GM21825 (cell line): ENCODE measurements at regions not wholly inside any gene's neighbourhood (a gene's known extent, or its start where the extent isn't known, plus 50 kb on each side); places are given as distances from the start of the nearest gene placed in this dataset.
"Not testable (repeated sequence)": the region's sequence is repeated elsewhere in the genome, so short reads cannot be mapped to it uniquely, and the experiment has no call there.

Experiments used
- ATAC-seq: cut with Tn5 transposase; IDR thresholded peaks from one replicate; pipeline ENCODE4 v1.9.1; 2021; ENCODE audit warnings: mild to moderate bottlenecking, moderate library complexity; ENCODE audit not compliant: unreplicated experiment

- no peak for ATAC-seq
Observed at GRCh38 chrX:46034868-46035267, 510.4 kb downstream of the ZNF674 start.

DNA sequence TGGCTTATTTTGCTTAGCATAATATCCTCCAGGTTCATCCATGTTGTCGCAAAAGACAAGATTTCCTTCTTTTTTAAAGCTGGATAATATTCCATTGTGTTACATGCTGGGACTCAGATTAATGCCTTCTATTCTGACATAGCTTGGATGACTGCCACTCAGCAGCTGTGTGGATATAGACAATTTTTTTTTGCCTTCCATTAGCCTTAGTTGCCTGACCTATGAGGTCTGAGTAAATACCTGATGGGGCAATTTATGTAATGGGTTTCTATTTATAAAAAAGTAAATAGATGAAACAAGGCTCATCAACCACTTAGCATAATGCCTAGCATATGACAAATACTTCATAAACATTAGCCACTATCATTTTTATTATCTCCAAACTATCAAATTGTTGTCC is 515.4 kb downstream of the ZNF674 start:
- ATAC-seq: no peak

DNA sequence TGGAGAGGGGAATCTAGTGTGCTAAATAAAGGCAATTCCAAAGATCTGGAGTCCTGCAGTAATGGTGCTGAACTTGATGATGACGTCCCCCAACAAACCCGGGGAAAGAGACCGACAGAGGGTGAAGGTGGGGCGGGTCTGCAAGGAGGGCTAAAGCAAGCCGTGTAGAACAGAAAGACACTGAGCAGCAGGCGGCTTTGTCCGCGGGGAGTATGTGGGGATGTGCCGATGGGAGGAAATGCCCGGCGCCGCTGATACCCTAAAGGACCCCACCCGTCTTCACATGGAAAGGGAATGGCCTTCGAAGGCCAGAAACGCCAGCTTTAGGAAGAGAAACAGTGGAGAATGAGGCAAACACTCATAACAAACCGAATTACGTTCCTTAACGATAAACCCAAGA is 528.9 kb downstream of the ZNF674 start:
- ATAC-seq: no peak

GRCh38 chrX:46015653-46016052 is 529.6 kb downstream of the ZNF674 start:
- ATAC-seq: no peak

DNA sequence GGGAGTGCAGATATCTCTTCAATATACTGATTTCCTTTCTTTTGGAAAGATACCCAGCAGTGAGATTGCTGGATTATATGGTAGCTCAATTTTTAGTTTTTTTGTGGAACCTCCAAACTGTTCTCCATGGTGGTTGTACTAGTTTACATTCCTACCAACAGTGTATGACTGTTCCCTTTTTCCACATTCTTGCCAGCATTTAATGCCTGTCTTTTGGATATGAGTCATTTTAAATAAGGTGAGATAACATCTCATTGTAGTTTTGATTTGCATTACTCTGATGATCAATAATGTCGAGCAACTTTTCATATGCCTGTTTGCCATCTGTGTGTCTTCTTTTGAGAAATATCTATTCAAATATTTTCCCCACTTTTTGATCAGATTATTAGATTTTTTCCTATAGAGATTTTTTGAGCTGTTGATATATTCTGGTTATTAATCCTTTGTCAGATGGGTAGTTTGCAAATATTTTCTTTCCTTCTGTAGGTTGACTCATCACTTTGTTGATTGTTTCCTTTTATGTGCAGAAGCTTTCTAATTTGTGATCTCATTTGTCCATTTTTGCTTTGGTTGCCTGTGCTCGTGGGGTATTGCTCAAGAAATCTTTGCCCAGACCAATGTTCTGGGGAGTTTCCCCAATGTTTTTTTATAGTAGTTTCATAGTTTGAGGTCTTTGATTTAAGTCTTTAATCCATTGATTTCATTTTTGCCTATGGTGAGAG is 552.7 kb downstream of the ZNF674 start:
- ATAC-seq: no peak

GRCh38 chrX:45986971-45987370 is 558.2 kb downstream of the ZNF674 start:
- no peak for ATAC-seq

DNA sequence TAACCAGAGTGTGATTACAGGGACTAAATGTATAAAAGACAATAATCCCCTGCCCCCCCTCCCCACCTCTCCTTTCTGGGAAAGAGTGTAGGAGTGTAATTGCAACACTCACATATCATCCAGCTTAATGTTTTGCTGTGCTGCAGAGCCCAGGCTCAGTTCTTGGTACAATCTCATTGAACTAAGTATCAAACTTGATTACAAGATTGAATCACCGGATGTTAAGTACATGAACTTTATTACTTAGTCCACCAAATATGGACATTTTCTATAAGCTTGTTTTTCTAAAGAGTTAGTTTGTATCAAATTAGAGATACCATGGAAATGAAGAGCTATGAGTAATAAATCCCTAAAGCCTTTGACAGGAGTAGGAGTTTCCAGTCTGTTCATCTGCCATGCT is 559.1 kb downstream of the ZNF674 start:
- ATAC-seq: no peak

DNA sequence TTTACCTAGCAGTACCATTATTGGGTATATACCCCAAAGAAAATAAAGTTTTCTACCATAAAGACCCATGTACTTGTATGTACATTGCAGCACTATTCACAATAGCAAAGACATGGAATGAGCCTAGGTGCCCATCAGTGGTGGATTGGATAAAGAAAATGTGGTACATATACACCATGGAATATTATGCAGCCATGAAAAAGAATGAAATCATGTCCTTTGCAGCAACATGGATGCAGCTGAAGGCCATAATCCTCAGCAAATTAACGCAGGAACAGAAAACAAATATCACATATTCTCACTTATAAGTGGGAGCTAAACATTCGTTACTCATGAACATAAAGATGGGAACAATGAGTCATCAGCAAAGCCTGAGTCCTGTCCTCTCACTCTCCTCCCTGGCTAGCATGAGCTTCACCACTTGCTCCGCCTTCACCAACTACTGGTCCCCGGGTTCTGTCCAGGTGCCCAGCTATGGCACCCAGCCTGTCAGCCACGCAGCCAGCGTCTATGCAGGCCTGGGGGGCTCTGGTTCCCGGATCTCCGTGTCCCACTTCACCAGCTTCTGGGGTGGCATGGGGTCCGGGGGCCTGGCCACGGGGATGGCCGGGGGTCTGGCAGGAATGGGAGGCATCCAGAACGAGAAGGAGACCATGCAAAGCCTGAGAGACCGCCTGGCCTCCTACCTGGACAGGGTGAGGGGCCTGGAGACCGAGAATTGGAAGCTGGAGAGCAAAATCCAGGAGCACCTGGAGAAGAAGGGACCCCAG is 562.1 kb downstream of the ZNF674 start:
- ATAC-seq: not testable (repeated sequence)

DNA sequence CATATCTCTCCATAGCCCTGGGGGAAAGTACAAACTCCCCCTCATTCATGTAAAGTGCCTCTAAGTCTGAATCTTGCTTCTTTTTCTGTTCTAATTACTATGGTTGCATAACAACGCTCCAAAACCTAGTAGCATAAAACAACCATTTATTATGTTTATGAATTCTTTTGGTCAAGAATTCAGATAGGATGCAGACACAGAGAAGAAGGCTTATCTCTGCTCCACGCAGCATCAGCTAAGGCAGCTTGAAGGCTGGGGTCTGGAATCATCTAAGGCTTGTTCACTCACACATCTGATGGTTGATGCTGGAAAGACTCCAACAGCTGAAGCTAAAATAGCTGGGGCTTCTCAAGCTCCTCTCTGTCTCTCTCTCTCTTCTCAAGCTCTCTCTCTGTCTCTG is 564.5 kb downstream of the ZNF674 start:
- no peak for ATAC-seq

GRCh38 chrX:45975633-45976032 is 569.6 kb downstream of the ZNF674 start:
- no peak for ATAC-seq

DNA sequence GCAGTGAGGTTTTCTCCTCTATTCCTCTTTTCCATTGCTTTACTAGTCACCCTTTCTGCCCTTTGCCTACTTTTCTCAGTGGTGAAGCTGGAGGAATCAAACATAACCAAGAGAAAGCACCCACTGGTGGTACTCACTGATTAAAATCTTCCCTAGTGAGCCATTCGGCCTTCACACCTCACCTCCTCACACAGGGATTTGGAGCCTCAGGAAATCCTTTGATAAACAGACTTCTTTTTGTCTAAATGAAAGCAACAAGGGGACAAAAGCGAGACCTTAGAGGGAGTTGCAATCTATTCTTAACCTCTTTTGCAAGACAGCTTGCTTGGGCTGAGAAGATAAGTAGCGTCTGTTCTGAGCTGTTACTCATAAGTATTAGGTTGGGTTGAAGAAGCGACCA is 572.6 kb downstream of the ZNF674 start:
- no peak for ATAC-seq

GRCh38 chrX:45959567-45959966 is 585.7 kb downstream of the ZNF674 start:
- ATAC-seq: no peak

DNA sequence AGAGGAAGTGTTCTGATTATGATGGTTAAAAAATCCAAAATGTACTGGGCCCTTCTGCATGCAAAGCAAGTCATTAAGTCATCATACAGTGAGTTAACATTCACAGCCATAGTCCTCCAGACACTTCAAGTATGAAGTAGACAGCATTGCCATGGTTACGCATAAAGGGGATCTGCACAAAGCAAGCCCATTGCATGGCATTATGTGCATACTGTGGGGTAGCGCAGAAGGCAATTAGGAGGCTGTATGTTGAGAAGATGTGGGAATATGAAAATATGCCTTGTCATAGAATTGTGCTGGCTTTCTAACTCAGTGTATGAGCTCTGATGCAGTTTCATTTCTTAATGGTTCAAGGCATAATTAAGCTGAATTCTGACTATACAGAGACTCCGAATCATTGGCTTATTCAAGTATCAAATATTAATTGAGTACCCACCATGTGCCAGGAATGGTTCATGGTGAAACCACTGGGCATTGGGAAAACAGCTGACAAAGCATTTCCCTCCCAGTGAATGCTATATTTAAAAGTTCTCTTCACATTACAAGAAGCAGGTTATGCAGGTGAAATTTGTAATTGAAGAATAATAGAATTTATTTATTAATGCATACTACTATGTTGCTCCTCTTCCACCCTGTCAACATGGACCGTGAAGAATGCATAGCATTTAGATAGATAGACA is 588.9 kb downstream of the ZNF674 start:
- ATAC-seq: no peak

DNA sequence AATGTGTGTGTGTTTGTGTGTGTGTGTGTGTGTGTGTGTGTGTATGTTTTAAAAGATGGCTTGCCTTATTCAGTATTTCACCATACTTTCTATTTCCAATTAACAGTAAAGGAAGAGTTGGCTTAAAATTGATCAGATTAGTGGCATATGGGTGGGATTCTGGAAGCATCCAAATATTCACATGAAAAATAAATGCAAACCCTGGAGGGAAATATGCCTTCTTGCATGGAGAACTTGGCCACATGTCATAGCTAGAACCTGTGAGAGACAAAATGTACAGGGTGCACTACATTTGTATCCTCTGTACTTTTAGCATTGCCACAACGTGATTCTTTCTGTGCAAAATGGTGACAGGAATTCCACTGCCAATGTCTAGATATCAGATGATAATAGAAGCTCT is 589.6 kb downstream of the ZNF674 start:
- ATAC-seq: no peak

GRCh38 chrX:45954026-45954425 is 591.2 kb downstream of the ZNF674 start:
- ATAC-seq: no peak

DNA sequence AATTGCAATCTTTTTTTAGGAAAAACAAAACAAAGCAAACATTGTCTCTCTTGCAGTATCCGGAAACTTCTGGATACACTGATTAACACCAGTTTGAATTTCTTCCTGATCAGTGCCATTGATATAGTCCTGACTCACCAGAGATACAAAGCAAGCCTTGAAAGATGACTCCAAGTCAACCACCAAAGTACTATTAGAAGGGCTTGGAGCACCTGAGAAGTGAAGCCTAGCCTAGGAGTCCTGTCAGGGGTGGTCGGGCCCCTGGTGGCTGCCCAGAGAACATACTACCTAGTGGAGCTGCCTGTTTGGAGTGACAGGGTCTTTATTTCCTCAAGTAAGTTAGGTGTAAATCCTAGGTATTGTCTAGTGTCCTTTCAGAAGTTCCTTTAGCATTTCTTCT is 593.2 kb downstream of the ZNF674 start:
- ATAC-seq: no peak

- ATAC-seq: no peak
Observed at GRCh38 chrX:45935408-45935807, 609.8 kb downstream of the ZNF674 start.

GRCh38 chrX:45912316-45912715 is 632.9 kb downstream of the ZNF674 start:
- no peak for ATAC-seq

GRCh38 chrX:45907786-45908185 is 637.4 kb downstream of the ZNF674 start:
- no peak for ATAC-seq

DNA sequence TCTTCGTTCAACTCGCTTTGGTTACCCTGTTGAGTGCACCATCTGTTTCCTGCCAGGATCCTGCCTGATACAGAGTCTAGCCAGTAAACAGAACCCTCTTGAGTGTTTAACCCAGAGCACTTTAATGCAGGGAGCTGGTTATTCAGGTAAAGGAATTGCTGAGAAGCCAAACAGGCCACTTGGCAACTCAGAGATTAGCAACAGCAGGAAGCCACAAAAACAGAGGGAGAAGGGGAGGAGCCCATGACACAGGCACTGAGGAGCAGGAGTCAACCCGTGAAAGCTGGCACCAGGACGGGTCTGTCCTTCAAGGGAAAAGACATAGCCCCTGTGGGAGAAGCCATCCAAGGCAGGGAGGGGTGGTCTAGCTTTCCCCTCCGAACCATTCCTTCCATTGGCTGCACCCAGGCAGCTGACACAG is 641.4 kb downstream of the ZNF674 start:
- ATAC-seq: no peak

GRCh38 chrX:45900766-45901615 is 644.2 kb downstream of the ZNF674 start:
- ATAC-seq: no peak
